HG03521 (cell line): ENCODE measurements at regions not wholly inside any gene's neighbourhood (a gene's known extent, or its start where the extent isn't known, plus 50 kb on each side); places are given as distances from the start of the nearest gene placed in this dataset.
"Not testable (repeated sequence)": the region's sequence is repeated elsewhere in the genome, so short reads cannot be mapped to it uniquely, and the experiment has no call there.

Experiments used
- ATAC-seq: cut with Tn5 transposase; IDR thresholded peaks from one replicate; pipeline ENCODE4 v1.9.1; 2021; ENCODE audit warnings: mild to moderate bottlenecking, moderate library complexity; ENCODE audit not compliant: unreplicated experiment

DNA sequence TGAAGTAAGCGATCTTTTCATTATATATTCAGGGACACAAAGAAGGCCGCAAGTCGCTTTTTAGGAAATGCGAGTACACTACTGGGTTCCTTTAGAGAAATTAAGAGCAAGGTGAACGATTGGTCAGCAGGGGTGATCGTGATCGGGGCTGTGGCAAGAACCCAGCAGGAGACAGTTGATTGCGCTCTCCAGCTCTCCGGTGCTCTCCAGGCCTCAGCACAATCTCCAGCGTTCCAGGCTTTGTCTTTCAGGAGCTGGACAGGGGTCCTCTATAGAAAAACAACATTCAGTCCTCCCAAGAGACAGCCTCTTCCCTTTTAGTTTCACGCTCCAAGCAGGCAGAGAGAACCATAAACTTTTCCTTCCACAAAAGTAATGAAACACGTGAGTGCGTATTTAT, 170.5 kb upstream of the KLF6 start:
- no peak for ATAC-seq

- ATAC-seq: no peak
Measured at GRCh38 chr10:3954615-3955014, 169.6 kb upstream of the KLF6 start.

- not testable (repeated sequence) for ATAC-seq
Measured at GRCh38 chr10:3954007-3954406, 169.0 kb upstream of the KLF6 start.

DNA sequence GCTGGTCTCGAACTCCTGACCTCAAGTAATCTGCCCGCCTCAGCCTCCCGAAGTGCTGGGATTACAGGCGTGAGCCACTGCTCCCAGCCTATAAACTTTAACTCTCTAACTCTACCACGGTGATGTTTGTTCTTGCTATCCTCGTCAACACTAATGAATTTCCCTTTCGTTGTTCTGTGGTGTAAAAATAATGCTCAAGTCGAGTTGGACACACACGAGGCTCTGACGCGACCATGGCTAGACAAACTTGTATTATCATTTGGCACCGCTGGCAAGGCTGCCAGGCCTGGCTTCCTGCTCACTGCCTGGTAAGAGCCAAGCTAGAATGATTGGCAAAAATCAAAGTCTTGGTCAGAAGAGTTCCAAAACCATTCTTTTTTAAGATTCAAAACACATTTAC, 167.0 kb upstream of the KLF6 start:
- ATAC-seq: no peak

GRCh38 chr10:3950676-3951275, 165.8 kb upstream of the KLF6 start:
- ATAC-seq: no peak

DNA sequence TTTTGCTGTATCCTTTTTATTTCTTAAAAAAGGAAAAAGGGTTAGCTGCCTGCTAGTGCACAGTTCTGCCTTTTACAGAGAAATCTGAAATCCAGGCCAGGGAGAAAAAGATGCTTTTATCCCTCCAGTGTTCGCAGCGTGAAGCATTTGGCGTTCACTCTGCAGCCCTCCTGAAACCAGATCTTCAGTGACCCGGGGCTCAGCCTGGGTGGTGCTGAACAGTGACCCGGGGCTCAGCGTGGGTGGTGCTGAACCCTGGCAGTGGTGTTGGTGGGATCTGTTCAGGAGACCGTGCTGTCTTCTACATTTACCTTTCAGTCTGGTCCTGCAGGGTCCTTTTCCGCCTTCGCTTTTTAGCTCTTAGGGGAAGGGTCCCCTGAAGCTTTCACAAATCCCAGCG, 164.7 kb upstream of the KLF6 start:
- ATAC-seq: no peak

- no peak for ATAC-seq
Measured at GRCh38 chr10:3948843-3949242, 163.8 kb upstream of the KLF6 start.

DNA sequence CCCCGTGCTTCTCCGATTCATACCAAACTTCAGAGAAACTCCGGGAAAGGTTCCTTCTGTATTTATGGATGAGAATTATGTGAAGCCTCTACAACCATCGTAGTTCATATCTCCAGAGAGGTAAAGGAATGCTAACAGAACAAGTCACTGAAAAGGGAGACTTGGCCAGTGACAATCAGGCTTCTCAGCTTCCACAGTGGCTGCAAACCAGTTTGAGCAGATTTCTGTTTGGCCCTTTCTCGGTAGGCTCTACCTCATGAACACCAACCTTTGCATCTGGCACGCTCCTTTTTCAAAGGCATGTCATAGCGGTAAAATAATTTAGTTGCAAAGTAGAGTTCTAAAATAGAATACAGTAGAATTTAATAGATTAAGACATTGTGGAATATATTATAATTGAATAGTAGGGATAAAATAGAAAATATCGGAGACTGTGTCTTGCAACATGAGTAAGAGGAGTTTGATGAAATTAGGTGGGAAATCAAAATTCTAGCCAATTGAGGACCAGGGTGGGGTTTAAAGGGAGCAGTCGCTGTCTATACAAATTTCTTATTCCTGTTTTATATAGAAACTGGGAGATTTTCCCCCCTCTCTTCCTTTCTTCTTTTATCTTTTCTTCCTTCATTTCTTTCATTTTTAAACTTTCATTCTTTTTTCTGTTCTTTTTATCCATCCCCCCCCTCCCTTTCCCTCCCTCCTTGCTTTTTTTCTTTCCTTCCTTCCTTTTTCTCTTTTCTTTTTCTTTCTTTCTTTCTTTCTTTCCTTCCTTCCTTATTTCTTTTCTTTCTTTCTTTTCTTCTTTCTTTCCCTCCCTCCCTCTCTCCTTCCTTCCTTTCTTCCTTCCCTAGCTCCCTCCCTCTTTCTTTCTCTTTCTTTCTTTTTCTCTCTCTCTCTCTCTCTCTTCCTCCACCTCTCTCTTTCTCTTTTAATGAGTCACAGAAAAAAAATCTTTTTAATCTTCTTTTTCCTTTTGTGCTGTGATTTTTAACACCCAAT, 161.5 kb upstream of the KLF6 start:
- ATAC-seq: no peak

GRCh38 chr10:3945026-3945425, 160.0 kb upstream of the KLF6 start:
- no peak for ATAC-seq

- no peak for ATAC-seq
Measured at GRCh38 chr10:3944591-3944990, 159.6 kb upstream of the KLF6 start.

- no peak for ATAC-seq
Measured at GRCh38 chr10:3943695-3944257, 158.8 kb upstream of the KLF6 start.

DNA sequence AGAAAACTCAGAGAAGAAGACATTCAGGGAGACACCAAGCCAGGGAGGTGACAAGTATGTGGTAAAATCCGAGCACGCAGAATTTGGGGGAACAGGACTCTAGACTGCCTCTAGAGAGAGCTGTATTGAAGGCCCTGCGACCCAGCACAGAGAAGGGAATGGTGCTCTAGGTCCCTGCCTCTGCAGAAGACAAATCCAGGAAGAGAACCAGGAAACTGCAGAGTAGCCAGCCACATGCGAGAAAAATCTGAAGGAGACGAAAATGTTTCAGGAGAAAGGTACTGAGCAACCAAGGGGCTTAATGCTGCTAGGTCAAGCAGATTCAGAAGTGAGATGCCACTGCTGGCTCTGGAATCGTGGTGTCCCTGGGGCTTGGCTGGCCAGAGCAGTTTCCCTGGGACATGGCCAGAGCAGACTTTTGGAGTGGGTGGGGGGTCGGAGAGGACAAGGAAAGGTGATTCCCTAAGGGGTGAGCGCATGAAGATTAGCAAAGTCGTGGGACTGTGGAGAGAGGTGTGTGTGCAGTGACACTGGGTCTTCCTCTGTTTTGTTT, 158.0 kb upstream of the KLF6 start:
- ATAC-seq: no peak

DNA sequence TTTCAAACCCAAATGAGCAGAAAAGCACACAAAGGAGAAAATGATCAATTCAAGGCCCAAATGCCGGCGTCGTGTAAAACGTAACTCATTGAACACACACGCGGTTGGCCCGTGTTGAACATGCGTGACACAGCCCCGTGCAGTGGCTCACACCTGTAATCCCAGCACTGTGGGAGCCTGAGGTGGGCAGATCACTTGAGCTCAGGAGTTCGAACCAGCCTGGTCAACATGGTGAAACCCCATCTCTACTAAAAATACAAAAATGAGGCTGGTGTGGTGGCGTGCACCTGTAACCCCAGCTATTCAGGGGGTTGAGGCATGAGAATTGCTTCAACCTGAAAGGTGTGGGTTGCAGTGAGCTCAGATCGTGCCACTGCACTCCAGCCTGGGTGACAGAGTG, 156.7 kb upstream of the KLF6 start:
- no peak for ATAC-seq

DNA sequence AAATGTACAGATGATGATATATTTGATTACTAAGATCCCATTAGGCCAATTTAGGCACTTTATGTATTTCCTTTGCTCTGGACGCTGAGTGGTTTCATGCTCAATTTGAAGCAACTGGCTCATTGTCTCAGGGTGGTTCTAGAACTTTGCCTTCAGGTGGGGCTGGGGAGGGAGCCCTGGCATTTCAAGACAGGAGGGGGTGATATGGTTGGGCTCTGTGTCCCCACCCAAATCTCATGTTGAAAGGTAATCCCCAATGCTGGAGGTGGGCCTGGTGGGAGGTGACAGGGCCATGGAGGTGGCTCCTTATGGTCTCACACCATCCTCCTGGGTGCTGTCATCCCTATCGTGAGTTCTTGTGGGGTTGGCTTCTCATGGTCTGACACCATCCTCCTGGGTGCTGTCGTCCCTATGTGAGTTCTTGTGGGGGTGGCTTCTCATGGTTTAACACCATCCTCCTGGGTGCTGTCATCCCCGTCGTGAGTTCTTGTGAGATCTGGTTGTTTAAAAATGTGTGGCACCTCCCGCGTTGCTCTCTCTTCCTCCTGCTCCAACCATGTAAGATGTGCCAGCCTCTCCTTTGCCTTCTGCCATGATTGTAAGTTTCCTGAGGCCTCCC, 151.5 kb upstream of the KLF6 start:
- no peak for ATAC-seq

GRCh38 chr10:3935933-3936359, 150.9 kb upstream of the KLF6 start:
- no peak for ATAC-seq

- ATAC-seq: peak; percentile 97
Measured at GRCh38 chr10:3935141-3935540, 150.1 kb upstream of the KLF6 start.

- ATAC-seq: no peak
Measured at GRCh38 chr10:3933733-3934132, 148.7 kb upstream of the KLF6 start.

GRCh38 chr10:3932597-3933375, 147.8 kb upstream of the KLF6 start:
- no peak for ATAC-seq

- ATAC-seq: no peak
Measured at GRCh38 chr10:3931901-3932300, 146.9 kb upstream of the KLF6 start.

DNA sequence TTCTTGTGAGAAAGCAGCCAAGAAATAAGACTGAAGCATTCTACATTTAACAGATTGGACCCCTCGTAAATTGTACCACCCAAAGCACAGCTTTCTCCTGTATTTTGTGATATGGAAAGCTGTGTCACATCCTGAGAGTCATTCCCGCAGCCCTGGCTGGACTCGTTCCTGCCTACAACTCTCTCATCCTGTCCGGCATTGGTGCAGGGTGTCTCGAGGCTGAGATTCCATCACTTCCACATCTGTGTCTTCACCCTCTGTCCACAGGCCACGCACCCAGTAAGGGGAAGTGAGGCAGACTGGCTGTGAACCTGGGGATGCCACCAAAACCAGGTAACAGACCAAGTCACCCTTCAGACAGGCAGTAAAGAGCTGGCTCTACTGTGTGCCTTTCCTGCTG, 146.2 kb upstream of the KLF6 start:
- no peak for ATAC-seq
